GM18858 (cell line): ENCODE measurements at regions not wholly inside any gene's neighbourhood (a gene's known extent, or its start where the extent isn't known, plus 50 kb on each side); places are given as distances from the start of the nearest gene placed in this dataset.
"Not testable (repeated sequence)": the region's sequence is repeated elsewhere in the genome, so short reads cannot be mapped to it uniquely, and the experiment has no call there.

Experiments used
- ATAC-seq: cut with Tn5 transposase; IDR thresholded peaks from one replicate; pipeline ENCODE4 v1.9.1; 2021; ENCODE audit not compliant: unreplicated experiment

GRCh38 chr18:44568342-44568741 lies 112.3 kb upstream of the SETBP1 start:
- ATAC-seq = no peak

GRCh38 chr18:44568986-44569385 lies 111.7 kb upstream of the SETBP1 start:
- ATAC-seq = no peak

- ATAC-seq = no peak
These were observed 111.2 kb upstream of the SETBP1 start for GRCh38 chr18:44569391-44570055.

GRCh38 chr18:44579028-44579702 lies 101.5 kb upstream of the SETBP1 start:
- no peak for ATAC-seq

- no peak for ATAC-seq
These were observed 100.9 kb upstream of the SETBP1 start for GRCh38 chr18:44579745-44580144.

- ATAC-seq = no peak
These were observed 100.5 kb upstream of the SETBP1 start for GRCh38 chr18:44580159-44580558.

GRCh38 chr18:44580782-44581181 lies 99.9 kb upstream of the SETBP1 start:
- ATAC-seq = not testable (repeated sequence)

- no peak for ATAC-seq
These were observed 98.2 kb upstream of the SETBP1 start for GRCh38 chr18:44582456-44582855.

- no peak for ATAC-seq
These were observed 95.8 kb upstream of the SETBP1 start for GRCh38 chr18:44584900-44585299.

- no peak for ATAC-seq
These were observed 93.7 kb upstream of the SETBP1 start for GRCh38 chr18:44586782-44587524.

- ATAC-seq = no peak
These were observed 92.2 kb upstream of the SETBP1 start for GRCh38 chr18:44588508-44588907.

GRCh38 chr18:44589693-44590355 lies 90.9 kb upstream of the SETBP1 start:
- ATAC-seq = no peak

- ATAC-seq = no peak
These were observed 89.6 kb upstream of the SETBP1 start for GRCh38 chr18:44590956-44591670.

GRCh38 chr18:44592639-44593038 lies 88.0 kb upstream of the SETBP1 start:
- no peak for ATAC-seq

- ATAC-seq = no peak
These were observed 85.8 kb upstream of the SETBP1 start for GRCh38 chr18:44594799-44595467.

GRCh38 chr18:44597797-44598196 lies 82.9 kb upstream of the SETBP1 start:
- no peak for ATAC-seq

GRCh38 chr18:44598514-44598913 lies 82.2 kb upstream of the SETBP1 start:
- ATAC-seq = no peak

- no peak for ATAC-seq
These were observed 81.3 kb upstream of the SETBP1 start for GRCh38 chr18:44599412-44599811.

- no peak for ATAC-seq
These were observed 79.2 kb upstream of the SETBP1 start for GRCh38 chr18:44601447-44601846.

GRCh38 chr18:44602380-44602779 lies 78.3 kb upstream of the SETBP1 start:
- no peak for ATAC-seq
